ENCODE measurements at regions not wholly inside any gene's neighbourhood (a gene's known extent, or its start where the extent isn't known, plus 50 kb on each side); places are given as distances from the start of the nearest gene placed in this dataset.

DNA sequence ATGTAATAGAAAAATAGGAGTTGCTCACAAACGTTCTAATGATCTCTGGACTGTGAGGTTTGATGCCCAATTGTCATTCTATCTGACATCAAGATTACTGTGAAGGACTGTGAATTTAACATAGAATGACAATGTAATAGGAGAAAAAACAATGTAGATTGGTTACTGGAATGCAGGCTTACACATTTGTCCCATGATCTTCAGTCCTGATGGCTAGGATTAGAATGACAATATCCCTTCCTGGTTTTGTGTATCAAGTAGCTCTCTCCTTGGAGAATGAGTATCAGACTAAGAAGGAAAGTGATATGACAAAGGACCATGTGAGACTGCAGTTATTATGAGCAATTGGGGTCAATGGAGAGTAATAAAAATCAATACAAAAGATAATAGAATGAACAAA lies 862.2 kb upstream of the C9orf72 start:
- BruUV-seq (replicated peaks), result no TSS peak
- in situ Hi-C loops (cut with HindIII; ENCODE audit: extremely low pct_ligation_motif_present, low pct_unique_long_range_greater_than_20kb) (no loop called here), intact Hi-C loops (cut with micrococcal nuclease; ENCODE audit: unreplicated experiment) (no loop called here)
- no peaks in the 10 kb centered on the region for H3K9me3 ChIP-seq (ENCODE audit: low read length)
- no peak overlapping the region for H3K4me2 ChIP-seq (ENCODE audit: low read depth, low read length)
- H3K27ac ChIP-seq (ENCODE audit: extremely low read length, insufficient read depth, low read length), result no peak overlapping the region
- ChIA-PET POLR2A (no interaction called here), CTCF (ENCODE audit: low intra/inter-chr PET ratio, low total read pairs) (no interaction called here)
- no peak overlapping the region for H3K9ac ChIP-seq (ENCODE audit: insufficient read depth, low read depth, low read length)
- no peaks in the 10 kb centered on the region for H3K4me1 ChIP-seq (ENCODE audit: insufficient read depth, low read length)
- no peaks in the 10 kb centered on the region for H4K20me1 ChIP-seq (ENCODE audit: insufficient read depth, low read length)
- ATAC-seq (no peak), DNase-seq (ENCODE audit: low spot score) (no peak), FAIRE-seq (no peak)
- H2AFZ ChIP-seq (ENCODE audit: low read length), result no peak overlapping the region
- H3K79me2 ChIP-seq (ENCODE audit: insufficient read depth, low read length), result no peaks in the 10 kb centered on the region
- no peaks in the 10 kb centered on the region for H3K27me3 ChIP-seq (ENCODE audit: control insufficient read depth in 1 of 2, insufficient read depth in 2 of 2, low read length in 2 of 2)
- TF ChIP-seq MIER3 (CRISPR knock-in tag; IDR thresholded peaks at IDR 0.05; ENCODE audit: borderline replicate concordance) (no peak), NAIF1 (CRISPR knock-in tag; IDR thresholded peaks at IDR 0.05; ENCODE audit: borderline replicate concordance) (no peak), ZNF546 (CRISPR knock-in tag; conservative IDR thresholded peaks at IDR 0.05) (no peak), ZNF136 (CRISPR knock-in tag; IDR thresholded peaks at IDR 0.05; ENCODE audit: low read depth) (no peak), TP53 (CRISPR knock-in tag; conservative IDR thresholded peaks at IDR 0.05) (no peak), SUZ12 (IDR thresholded peaks at IDR 0.05; ENCODE audit: low read depth, low read length) (no peak), ZNF747 (CRISPR knock-in tag; IDR thresholded peaks at IDR 0.05; ENCODE audit: borderline replicate concordance) (no peak)
- TF ChIP-seq, protein P1, sequence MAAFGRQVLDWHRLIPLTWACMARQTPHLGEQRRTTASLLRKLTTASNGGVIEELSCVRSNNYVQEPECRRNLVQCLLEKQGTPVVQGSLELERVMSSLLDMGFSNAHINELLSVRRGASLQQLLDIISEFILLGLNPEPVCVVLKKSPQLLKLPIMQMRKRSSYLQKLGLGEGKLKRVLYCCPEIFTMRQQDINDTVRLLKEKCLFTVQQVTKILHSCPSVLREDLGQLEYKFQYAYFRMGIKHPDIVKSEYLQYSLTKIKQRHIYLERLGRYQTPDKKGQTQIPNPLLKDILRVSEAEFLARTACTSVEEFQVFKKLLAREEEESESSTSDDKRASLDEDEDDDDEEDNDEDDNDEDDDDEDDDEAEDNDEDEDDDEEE (CRISPR knock-in tag; IDR thresholded peaks at IDR 0.05), result no peak
- H3K4me3 ChIP-seq (replicated peaks in 1 of 3; ENCODE audit: insufficient read depth in 1 of 3, low read depth in 2 of 3, low read length in 3 of 3), result no peak overlapping the region
- WGBS (ENCODE audit: low lambda C conversion rate), result 0% methylated on average over 1 of the region's 1 CpG
- no peaks in the 10 kb centered on the region for H3K36me3 ChIP-seq (replicated peaks in 1 of 2; ENCODE audit: control insufficient read depth in 1 of 2, insufficient read depth in 2 of 2, low read length in 2 of 2)

DNA sequence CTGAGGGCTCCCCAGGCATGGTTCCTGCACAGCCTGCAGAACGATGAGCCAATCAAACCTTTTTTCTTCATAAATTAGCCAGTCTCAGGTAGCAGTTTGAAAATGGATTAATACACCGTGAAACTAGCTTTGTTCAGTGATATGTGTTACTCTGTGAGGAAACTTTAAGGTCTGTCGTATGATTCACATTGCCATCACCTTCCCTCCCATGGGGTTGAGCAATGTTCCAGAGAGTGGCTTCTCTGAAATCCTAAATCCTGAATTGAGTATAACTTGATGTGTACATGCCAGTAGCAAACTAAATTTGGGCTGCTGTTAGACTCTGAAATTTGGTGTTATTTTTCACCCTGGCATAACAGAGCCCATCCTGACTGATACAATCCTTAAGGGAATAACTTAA lies 866.4 kb upstream of the C9orf72 start:
- H4K20me1 ChIP-seq (ENCODE audit: insufficient read depth, low read length), result no peaks in the 10 kb centered on the region
- no peaks in the 10 kb centered on the region for H3K79me2 ChIP-seq (ENCODE audit: insufficient read depth, low read length)
- H3K4me1 ChIP-seq (ENCODE audit: insufficient read depth, low read length), result no peaks in the 10 kb centered on the region
- no TSS peak for BruUV-seq (replicated peaks)
- in situ Hi-C loops (cut with HindIII; ENCODE audit: extremely low pct_ligation_motif_present, low pct_unique_long_range_greater_than_20kb), result no loop called here
- H3K9ac ChIP-seq (ENCODE audit: insufficient read depth, low read depth, low read length), result no peak overlapping the region
- ChIA-PET CTCF (ENCODE audit: low intra/inter-chr PET ratio, low total read pairs) (no interaction called here), POLR2A (no interaction called here)
- WGBS (ENCODE audit: low lambda C conversion rate), result 0% methylated on average over 3 of the region's 3 CpGs
- no peak for TF ChIP-seq GABPA (IDR thresholded peaks at IDR 0.05; ENCODE audit: low read depth, low read length)
- no peak for TF ChIP-seq GABPA (CRISPR knock-in tag; IDR thresholded peaks at IDR 0.05; ENCODE audit: low read depth)
- TF ChIP-seq NFKBIZ (CRISPR knock-in tag; IDR thresholded peaks at IDR 0.05), result no peak
- H3K27me3 ChIP-seq (ENCODE audit: control insufficient read depth in 1 of 2, insufficient read depth in 2 of 2, low read length in 2 of 2), result no peaks in the 10 kb centered on the region
- H3K36me3 ChIP-seq (replicated peaks in 1 of 2; ENCODE audit: control insufficient read depth in 1 of 2, insufficient read depth in 2 of 2, low read length in 2 of 2), result no peaks in the 10 kb centered on the region
- H2AFZ ChIP-seq (ENCODE audit: low read length), result no peak overlapping the region
- no peak for FAIRE-seq
- no peak overlapping the region for H3K4me3 ChIP-seq (replicated peaks in 1 of 3; ENCODE audit: insufficient read depth in 1 of 3, low read depth in 2 of 3, low read length in 3 of 3)
- intact Hi-C loops (cut with micrococcal nuclease; ENCODE audit: unreplicated experiment), result no loop called here
- no peak overlapping the region for H3K4me2 ChIP-seq (ENCODE audit: low read depth, low read length)
- no peak for DNase-seq (ENCODE audit: low spot score)
- no peak overlapping the region for H3K27ac ChIP-seq (ENCODE audit: extremely low read length, insufficient read depth, low read length)
- ATAC-seq, result no peak
- peaks cover 14% of the 10 kb centered on the region; the same call in 1 of the 2 replicates for H3K9me3 ChIP-seq (ENCODE audit: low read length)
